DOHH2 (cell line): ENCODE measurements at regions not wholly inside any gene's neighbourhood (a gene's known extent, or its start where the extent isn't known, plus 50 kb on each side); places are given as distances from the start of the nearest gene placed in this dataset.

Experiments used
- H3F3A ChIP-seq: fragments of 200-600 bp; sonication (generic), shearing (Covaris generic); 2 replicates; pipeline ENCODE4 v1.6.0; 2016; ENCODE audit warnings: antibody characterized with exemption, mild to moderate bottlenecking; ENCODE audit not compliant: control insufficient read depth, insufficient read depth
- H3K27ac ChIP-seq: fragments of 200-600 bp; sonication (generic); 2 replicates; pipeline ENCODE4 v1.5.1; 2014; ENCODE audit warnings: low read depth, mild to moderate bottlenecking, low read length, moderate library complexity
- H3K27me3 ChIP-seq: fragments of 200-600 bp; sonication (generic); 2 replicates; pipeline ENCODE4 v1.6.1; 2014; ENCODE audit warnings: mild to moderate bottlenecking, low read length, mixed read lengths; ENCODE audit not compliant: control insufficient read depth
- H3K36me3 ChIP-seq: fragments of 200-600 bp; sonication (generic); 2 replicates; pipeline ENCODE4 v1.6.1; 2014; ENCODE audit warnings: mild to moderate bottlenecking, low read length, moderate library complexity, mixed read lengths; ENCODE audit not compliant: control insufficient read depth
- H3K4me1 ChIP-seq: fragments of 200-600 bp; sonication (generic); 2 replicates; pipeline ENCODE4 v1.6.1; 2014; ENCODE audit warnings: mild to moderate bottlenecking, low read length, mixed read lengths; ENCODE audit not compliant: control insufficient read depth
- H3K4me2 ChIP-seq: fragments of 200-600 bp; sonication (generic); 2 replicates; pipeline ENCODE4 v1.6.0; 2014; ENCODE audit warnings: mild to moderate bottlenecking, low read length, moderate library complexity
- H3K4me3 ChIP-seq: fragments of 200-600 bp; sonication (generic); 2 replicates; pipeline ENCODE4 v1.5.1; 2014; ENCODE audit warnings: mild to moderate bottlenecking, low read length, mixed read lengths
- H3K79me2 ChIP-seq: fragments of 200-600 bp; sonication (generic); 2 replicates; pipeline ENCODE4 v1.6.1; 2014; ENCODE audit warnings: mild to moderate bottlenecking, low read length, mixed read lengths; ENCODE audit not compliant: control insufficient read depth
- H3K9me2 ChIP-seq: fragments of 200-600 bp; sonication (generic); replicated peaks from 2 replicates; pipeline ENCODE4 v1.6.1; 2014; ENCODE audit warnings: mild to moderate bottlenecking, low read length, mixed read lengths; ENCODE audit not compliant: control insufficient read depth
- H3K9me3 ChIP-seq: fragments of 200-600 bp; sonication (generic); 2 replicates; pipeline ENCODE4 v1.6.1; 2014; ENCODE audit warnings: antibody characterized with exemption, low read length, mixed read lengths; ENCODE audit not compliant: control insufficient read depth, insufficient read depth
- H4K20me1 ChIP-seq: fragments of 200-600 bp; sonication (generic); 2 replicates; pipeline ENCODE4 v1.6.0; 2014; ENCODE audit warnings: low read depth, mild to moderate bottlenecking, antibody characterized with exemption, low read length, moderate library complexity; ENCODE audit not compliant: control insufficient read depth, insufficient read depth
- EZH2phosphoT487 ChIP-seq: fragments of 200-600 bp; sonication (generic); IDR thresholded peaks from 2 replicates; pipeline ENCODE4 v1.6.1; 2017; ENCODE audit warnings: borderline replicate concordance, mild to moderate bottlenecking, antibody characterized with exemption, low read length, moderate library complexity, mixed read lengths
- TF ChIP-seq, protein P1 (sequence below): fragments of 200-600 bp; sonication (generic); IDR thresholded peaks from one replicate; pipeline ENCODE4 v1.5.1; 2014; ENCODE audit warnings: antibody characterized with exemption, mild to moderate bottlenecking, low read depth, low read length; ENCODE audit not compliant: poor library complexity, severe bottlenecking

- Histone ChIP-seq H3K4me1 (no peaks in the 10 kb centered on the region), H3K4me3 (no peak overlapping the region), H3K79me2 (no peaks in the 10 kb centered on the region), H3K27ac (no peak overlapping the region), H4K20me1 (no peaks in the 10 kb centered on the region), H3K9me2 (no peaks in the 10 kb centered on the region), H3K9me3 (no peaks in the 10 kb centered on the region; the same call in 1 of the 2 replicates), H3F3A (no peaks in the 10 kb centered on the region), H3K27me3 (no peaks in the 10 kb centered on the region), H3K36me3 (no peaks in the 10 kb centered on the region), H3K4me2 (no peak overlapping the region)
- TF ChIP-seq EZH2phosphoT487 = no peak
- TF ChIP-seq, protein P1, sequence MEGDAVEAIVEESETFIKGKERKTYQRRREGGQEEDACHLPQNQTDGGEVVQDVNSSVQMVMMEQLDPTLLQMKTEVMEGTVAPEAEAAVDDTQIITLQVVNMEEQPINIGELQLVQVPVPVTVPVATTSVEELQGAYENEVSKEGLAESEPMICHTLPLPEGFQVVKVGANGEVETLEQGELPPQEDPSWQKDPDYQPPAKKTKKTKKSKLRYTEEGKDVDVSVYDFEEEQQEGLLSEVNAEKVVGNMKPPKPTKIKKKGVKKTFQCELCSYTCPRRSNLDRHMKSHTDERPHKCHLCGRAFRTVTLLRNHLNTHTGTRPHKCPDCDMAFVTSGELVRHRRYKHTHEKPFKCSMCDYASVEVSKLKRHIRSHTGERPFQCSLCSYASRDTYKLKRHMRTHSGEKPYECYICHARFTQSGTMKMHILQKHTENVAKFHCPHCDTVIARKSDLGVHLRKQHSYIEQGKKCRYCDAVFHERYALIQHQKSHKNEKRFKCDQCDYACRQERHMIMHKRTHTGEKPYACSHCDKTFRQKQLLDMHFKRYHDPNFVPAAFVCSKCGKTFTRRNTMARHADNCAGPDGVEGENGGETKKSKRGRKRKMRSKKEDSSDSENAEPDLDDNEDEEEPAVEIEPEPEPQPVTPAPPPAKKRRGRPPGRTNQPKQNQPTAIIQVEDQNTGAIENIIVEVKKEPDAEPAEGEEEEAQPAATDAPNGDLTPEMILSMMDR = no peak
Observed at GRCh38 chr13:83215627-83216026, 666.6 kb downstream of the SLITRK1 start.

DNA sequence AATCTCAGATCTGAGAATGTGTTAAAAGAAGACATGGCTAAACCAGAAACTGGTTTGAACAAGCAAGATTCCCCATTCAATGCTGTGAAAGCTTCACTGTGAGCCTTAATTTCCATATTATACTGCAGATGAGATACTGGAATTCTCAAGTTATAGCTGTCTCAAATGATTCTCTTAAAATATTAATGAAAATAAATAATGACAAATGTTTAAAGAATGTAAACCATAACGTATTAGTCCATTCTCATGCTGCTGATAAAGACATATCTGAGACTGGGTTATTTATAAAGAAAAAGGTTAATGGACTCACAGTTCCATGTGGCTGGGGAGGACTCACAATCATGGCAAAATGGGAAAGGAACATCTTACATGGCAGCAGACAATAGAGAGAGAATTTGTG is 667.8 kb downstream of the SLITRK1 start:
- H3K4me1 ChIP-seq = no peaks in the 10 kb centered on the region
- no peaks in the 10 kb centered on the region for H3K36me3 ChIP-seq
- H3K4me2 ChIP-seq = no peak overlapping the region
- H3K9me2 ChIP-seq = no peaks in the 10 kb centered on the region
- H3F3A ChIP-seq = no peaks in the 10 kb centered on the region
- H3K4me3 ChIP-seq = no peak overlapping the region
- no peaks in the 10 kb centered on the region for H3K79me2 ChIP-seq
- no peaks in the 10 kb centered on the region for H4K20me1 ChIP-seq
- H3K27me3 ChIP-seq = no peaks in the 10 kb centered on the region
- H3K27ac ChIP-seq = no peak overlapping the region
- TF ChIP-seq, protein P1 = no peak
- TF ChIP-seq EZH2phosphoT487 = no peak
- no peaks in the 10 kb centered on the region; the same call in 1 of the 2 replicates for H3K9me3 ChIP-seq

- Histone ChIP-seq H3K4me1 (no peaks in the 10 kb centered on the region), H3K9me3 (no peaks in the 10 kb centered on the region; the same call in 1 of the 2 replicates), H3K27me3 (no peaks in the 10 kb centered on the region), H3K79me2 (no peaks in the 10 kb centered on the region), H3K27ac (no peak overlapping the region), H3K36me3 (no peaks in the 10 kb centered on the region), H3K4me2 (no peak overlapping the region), H4K20me1 (no peaks in the 10 kb centered on the region), H3K4me3 (no peak overlapping the region), H3F3A (no peaks in the 10 kb centered on the region), H3K9me2 (no peaks in the 10 kb centered on the region)
- no peak for TF ChIP-seq EZH2phosphoT487
- TF ChIP-seq, protein P1 = no peak
Observed at GRCh38 chr13:83211301-83211700, 671.0 kb downstream of the SLITRK1 start.
